ENCODE measurements at regions not wholly inside any gene's neighbourhood (a gene's known extent, or its start where the extent isn't known, plus 50 kb on each side); places are given as distances from the start of the nearest gene placed in this dataset.

DNA sequence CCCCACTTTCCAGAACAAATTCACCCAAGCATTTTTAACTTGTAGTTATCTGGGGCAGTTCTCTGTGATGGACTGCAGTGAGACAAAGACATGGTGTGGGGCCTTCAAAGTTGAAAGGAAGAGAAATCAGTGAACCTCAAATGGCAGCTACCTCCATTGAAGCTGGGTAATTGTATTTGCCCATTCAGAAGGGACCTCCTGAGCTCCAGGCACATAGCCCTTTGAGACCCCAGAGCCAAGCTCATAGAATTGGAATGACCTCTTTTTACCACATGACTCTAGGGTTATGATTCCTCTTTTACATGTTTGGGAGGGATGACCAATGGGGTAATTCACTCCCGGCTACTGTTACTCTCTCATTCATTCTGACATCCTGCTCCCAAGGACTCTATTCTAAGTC is 368.4 kb upstream of the ITGA1 start:
- DNase-seq (ENCODE audit: low spot score) (no peak), ATAC-seq (ENCODE audit: low read depth) (no peak)
- Histone ChIP-seq H3K4me1 (ENCODE audit: insufficient read depth, poor library complexity, severe bottlenecking) (no peaks in the 10 kb centered on the region), H3K9me3 (ENCODE audit: severe bottlenecking) (no peaks in the 10 kb centered on the region), H3K27ac (ENCODE audit: poor library complexity, severe bottlenecking) (no peak overlapping the region), H3K36me3 (ENCODE audit: low read depth) (no peaks in the 10 kb centered on the region), H3K27me3 (ENCODE audit: insufficient read depth, poor library complexity, severe bottlenecking) (peaks cover 26% of the 10 kb centered on the region), H3K4me3 (ENCODE audit: severe bottlenecking) (no peak overlapping the region)
- TF ChIP-seq, protein P1, sequence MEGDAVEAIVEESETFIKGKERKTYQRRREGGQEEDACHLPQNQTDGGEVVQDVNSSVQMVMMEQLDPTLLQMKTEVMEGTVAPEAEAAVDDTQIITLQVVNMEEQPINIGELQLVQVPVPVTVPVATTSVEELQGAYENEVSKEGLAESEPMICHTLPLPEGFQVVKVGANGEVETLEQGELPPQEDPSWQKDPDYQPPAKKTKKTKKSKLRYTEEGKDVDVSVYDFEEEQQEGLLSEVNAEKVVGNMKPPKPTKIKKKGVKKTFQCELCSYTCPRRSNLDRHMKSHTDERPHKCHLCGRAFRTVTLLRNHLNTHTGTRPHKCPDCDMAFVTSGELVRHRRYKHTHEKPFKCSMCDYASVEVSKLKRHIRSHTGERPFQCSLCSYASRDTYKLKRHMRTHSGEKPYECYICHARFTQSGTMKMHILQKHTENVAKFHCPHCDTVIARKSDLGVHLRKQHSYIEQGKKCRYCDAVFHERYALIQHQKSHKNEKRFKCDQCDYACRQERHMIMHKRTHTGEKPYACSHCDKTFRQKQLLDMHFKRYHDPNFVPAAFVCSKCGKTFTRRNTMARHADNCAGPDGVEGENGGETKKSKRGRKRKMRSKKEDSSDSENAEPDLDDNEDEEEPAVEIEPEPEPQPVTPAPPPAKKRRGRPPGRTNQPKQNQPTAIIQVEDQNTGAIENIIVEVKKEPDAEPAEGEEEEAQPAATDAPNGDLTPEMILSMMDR (IDR thresholded peaks at IDR 0.05; ENCODE audit: poor library complexity, severe bottlenecking) = no peak

DNA sequence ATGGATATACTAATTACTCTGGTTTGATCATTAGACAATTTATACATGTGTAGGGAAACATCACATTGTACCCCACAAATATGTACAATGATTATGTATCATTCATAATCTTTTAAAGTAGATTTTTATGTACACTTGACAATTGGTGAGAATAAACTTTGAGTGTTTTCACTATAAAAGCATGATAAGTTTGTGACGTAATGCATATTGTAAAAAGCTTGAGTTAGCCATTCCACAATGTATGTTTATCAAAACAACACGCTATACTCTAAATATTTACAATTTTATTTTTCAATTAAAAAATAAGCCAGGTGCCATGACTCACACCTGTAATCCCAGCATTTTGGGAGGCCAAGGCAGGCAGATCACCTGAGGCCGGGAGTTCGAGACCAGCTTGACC is 360.1 kb upstream of the ITGA1 start:
- H3K9me3 ChIP-seq (ENCODE audit: severe bottlenecking) = peaks cover 3% of the 10 kb centered on the region
- ATAC-seq (ENCODE audit: low read depth) = no peak
- H3K27me3 ChIP-seq (ENCODE audit: insufficient read depth, poor library complexity, severe bottlenecking) = peaks cover 33% of the 10 kb centered on the region
- no peak for DNase-seq (ENCODE audit: low spot score)
- H3K27ac ChIP-seq (ENCODE audit: poor library complexity, severe bottlenecking) = no peak overlapping the region
- TF ChIP-seq, protein P1 (IDR thresholded peaks at IDR 0.05; ENCODE audit: poor library complexity, severe bottlenecking) = no peak
- no peaks in the 10 kb centered on the region for H3K4me1 ChIP-seq (ENCODE audit: insufficient read depth, poor library complexity, severe bottlenecking)
- no peak overlapping the region for H3K4me3 ChIP-seq (ENCODE audit: severe bottlenecking)
- H3K36me3 ChIP-seq (ENCODE audit: low read depth) = no peaks in the 10 kb centered on the region

DNA sequence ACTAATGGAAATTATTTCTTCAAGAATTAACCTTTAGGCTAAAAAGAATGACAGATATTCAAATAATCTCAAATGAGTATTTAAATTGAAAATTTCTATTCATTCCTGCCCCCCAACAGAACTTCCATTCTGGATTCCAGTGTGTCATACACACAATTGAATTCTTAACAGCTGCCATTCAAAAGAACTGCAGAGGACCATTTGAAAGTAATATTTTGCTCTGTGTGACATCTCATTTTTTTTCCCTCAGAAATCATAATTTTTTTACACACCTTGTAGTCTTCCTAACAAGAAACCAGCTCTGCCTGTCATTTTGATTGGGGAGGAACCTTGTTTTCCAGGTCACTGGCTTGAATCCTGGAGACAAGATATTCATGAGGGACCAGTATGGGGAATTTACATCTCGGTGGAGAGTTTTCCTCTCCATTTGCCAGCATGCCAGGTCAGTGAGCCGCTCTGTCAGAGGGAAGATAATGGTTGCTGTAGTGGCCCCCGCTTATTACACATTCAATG is 358.7 kb upstream of the ITGA1 start:
- no peak for DNase-seq (ENCODE audit: low spot score)
- TF ChIP-seq, protein P1 (IDR thresholded peaks at IDR 0.05; ENCODE audit: poor library complexity, severe bottlenecking) = no peak

DNA sequence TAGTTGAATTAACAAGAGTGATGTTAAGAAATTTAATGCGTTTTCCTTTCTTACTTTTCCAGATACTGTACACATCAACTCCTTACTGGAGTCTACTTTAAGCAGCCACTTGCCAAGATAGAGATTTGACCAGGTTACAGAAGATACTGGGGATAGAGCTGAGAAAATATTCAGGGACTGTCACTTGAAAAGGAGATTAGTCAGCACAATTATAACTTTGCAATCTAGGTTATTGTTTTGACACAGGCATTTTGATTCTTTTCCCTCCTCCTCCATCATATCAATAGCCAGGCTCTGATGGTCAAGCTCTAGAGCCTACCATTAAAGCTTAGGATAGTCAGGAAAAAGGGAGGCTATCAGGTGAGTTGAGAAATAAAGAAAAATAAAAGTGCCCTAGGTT is 345.9 kb upstream of the ITGA1 start:
- Histone ChIP-seq H3K27me3 (ENCODE audit: insufficient read depth, poor library complexity, severe bottlenecking) (peaks cover 3% of the 10 kb centered on the region), H3K4me1 (ENCODE audit: insufficient read depth, poor library complexity, severe bottlenecking) (no peaks in the 10 kb centered on the region), H3K9me3 (ENCODE audit: severe bottlenecking) (no peaks in the 10 kb centered on the region), H3K27ac (ENCODE audit: poor library complexity, severe bottlenecking) (no peak overlapping the region), H3K4me3 (ENCODE audit: severe bottlenecking) (no peak overlapping the region), H3K36me3 (ENCODE audit: low read depth) (no peaks in the 10 kb centered on the region)
- ATAC-seq (ENCODE audit: low read depth) (no peak), DNase-seq (ENCODE audit: low spot score) (no peak)
- TF ChIP-seq, protein P1 (IDR thresholded peaks at IDR 0.05; ENCODE audit: poor library complexity, severe bottlenecking) = no peak

More for the DNA sequence above, 358.7 kb upstream of the ITGA1 start:
- Histone ChIP-seq H3K27me3 (ENCODE audit: insufficient read depth, poor library complexity, severe bottlenecking) (peaks cover 33% of the 10 kb centered on the region), H3K27ac (ENCODE audit: poor library complexity, severe bottlenecking) (no peak overlapping the region), H3K4me3 (ENCODE audit: severe bottlenecking) (no peak overlapping the region), H3K9me3 (ENCODE audit: severe bottlenecking) (peaks cover 3% of the 10 kb centered on the region), H3K36me3 (ENCODE audit: low read depth) (no peaks in the 10 kb centered on the region), H3K4me1 (ENCODE audit: insufficient read depth, poor library complexity, severe bottlenecking) (no peaks in the 10 kb centered on the region)
- ATAC-seq (ENCODE audit: low read depth) = no peak

DNA sequence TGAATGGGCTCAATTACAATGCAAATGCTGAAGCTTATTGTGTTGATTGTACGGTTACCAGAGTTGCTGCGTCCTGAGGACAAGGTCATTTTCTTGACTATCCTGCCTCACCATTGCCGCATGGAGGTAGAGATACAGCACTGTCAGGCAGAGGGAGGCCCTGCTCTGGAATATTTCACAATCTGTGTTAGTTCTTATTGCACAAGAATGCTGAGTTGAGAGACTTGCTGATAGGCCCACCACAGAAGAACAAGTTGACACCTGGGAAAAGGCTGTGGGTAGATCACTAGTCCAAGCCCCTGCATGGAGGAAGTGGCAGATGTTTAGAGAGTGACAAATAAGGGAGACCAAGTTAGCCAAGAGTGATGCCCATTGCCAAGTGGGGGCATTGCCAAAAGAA is 344.5 kb upstream of the ITGA1 start:
- DNase-seq (ENCODE audit: low spot score) (no peak), ATAC-seq (ENCODE audit: low read depth) (no peak)
- TF ChIP-seq, protein P1 (IDR thresholded peaks at IDR 0.05; ENCODE audit: poor library complexity, severe bottlenecking) = no peak
- H3K9me3 ChIP-seq (ENCODE audit: severe bottlenecking) = no peaks in the 10 kb centered on the region
- H3K27me3 ChIP-seq (ENCODE audit: insufficient read depth, poor library complexity, severe bottlenecking) = peaks cover 3% of the 10 kb centered on the region
- no peak overlapping the region for H3K27ac ChIP-seq (ENCODE audit: poor library complexity, severe bottlenecking)
- H3K36me3 ChIP-seq (ENCODE audit: low read depth) = no peaks in the 10 kb centered on the region
- no peaks in the 10 kb centered on the region for H3K4me1 ChIP-seq (ENCODE audit: insufficient read depth, poor library complexity, severe bottlenecking)
- no peak overlapping the region for H3K4me3 ChIP-seq (ENCODE audit: severe bottlenecking)

Measured in RWPE2 (cell line).